Epithelial cell of proximal tubule (primary cell): ENCODE measurements at regions not wholly inside any gene's neighbourhood (a gene's known extent, or its start where the extent isn't known, plus 50 kb on each side); places are given as distances from the start of the nearest gene placed in this dataset.

Experiments used
- DNase-seq: peaks from one replicate; pipeline ENCODE4 v3.0.0-alpha.2; 2011; ENCODE audit warnings: low read depth
- H3K4me3 ChIP-seq: 2 replicates; pipeline ENCODE4 v1.5.1; 2011; ENCODE audit warnings: low read depth, mild to moderate bottlenecking, low read length
- TF ChIP-seq, protein P1 (sequence below): conservative IDR thresholded peaks from 2 replicates; pipeline ENCODE4 v1.5.1; 2012; ENCODE audit warnings: low read depth, mild to moderate bottlenecking, low read length

DNA sequence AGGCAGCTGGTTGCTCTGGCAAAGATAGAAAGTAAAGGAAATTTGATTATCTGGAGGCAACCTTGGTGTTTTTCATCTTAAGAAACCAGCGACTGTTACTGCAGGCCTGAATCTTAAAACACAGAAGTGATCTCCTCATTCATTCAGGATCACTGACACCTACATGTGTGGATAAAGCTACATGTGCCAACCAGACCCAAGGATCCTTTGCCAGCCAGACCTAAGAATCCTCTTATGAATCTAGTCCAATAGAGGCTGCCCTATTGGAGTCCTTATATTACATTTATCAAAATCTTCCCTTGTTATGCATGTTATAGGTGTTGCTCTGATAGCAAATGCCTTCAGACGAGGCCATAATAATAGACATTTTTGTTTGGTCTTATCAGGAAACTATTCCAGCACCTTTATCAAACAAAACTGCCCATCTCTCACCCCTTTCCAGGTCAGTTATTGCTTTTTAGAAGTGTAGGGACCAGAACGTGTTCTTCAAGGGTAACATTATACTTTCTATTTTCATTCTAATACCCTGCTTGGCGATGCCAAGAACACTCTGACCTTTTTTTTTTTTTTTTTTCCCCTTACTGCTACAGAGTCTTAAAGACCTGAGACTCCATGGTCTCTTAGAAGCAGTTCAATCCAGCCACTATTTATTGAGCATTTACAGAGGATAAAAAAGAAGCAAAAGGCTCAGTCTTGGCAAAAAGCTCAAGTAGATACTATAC is 175.5 kb upstream of the PTBP2 start:
- no peak overlapping the region for H3K4me3 ChIP-seq
- TF ChIP-seq, protein P1, sequence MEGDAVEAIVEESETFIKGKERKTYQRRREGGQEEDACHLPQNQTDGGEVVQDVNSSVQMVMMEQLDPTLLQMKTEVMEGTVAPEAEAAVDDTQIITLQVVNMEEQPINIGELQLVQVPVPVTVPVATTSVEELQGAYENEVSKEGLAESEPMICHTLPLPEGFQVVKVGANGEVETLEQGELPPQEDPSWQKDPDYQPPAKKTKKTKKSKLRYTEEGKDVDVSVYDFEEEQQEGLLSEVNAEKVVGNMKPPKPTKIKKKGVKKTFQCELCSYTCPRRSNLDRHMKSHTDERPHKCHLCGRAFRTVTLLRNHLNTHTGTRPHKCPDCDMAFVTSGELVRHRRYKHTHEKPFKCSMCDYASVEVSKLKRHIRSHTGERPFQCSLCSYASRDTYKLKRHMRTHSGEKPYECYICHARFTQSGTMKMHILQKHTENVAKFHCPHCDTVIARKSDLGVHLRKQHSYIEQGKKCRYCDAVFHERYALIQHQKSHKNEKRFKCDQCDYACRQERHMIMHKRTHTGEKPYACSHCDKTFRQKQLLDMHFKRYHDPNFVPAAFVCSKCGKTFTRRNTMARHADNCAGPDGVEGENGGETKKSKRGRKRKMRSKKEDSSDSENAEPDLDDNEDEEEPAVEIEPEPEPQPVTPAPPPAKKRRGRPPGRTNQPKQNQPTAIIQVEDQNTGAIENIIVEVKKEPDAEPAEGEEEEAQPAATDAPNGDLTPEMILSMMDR = no peak
- DNase-seq = no peak

DNA sequence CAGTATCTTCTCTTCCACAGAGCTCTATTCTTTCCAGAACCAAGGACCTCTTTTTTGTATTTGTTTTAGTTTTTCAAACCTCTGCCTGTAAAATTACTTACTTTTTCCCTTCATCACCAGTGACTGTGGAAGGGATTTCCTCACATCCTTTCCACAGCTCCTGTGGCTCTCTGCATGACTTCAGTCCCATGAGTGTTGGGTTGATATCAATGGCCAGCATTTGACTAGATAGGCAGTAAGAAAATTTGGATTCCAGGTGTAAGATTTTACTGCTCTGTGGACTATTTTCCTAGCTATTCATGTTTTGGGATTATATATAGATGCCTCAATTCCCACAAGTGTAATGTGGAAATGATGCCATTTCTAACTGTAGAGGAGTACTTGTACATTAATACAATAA is 171.5 kb upstream of the PTBP2 start:
- TF ChIP-seq, protein P1 = no peak
- H3K4me3 ChIP-seq = no peak overlapping the region
- DNase-seq = no peak

DNA sequence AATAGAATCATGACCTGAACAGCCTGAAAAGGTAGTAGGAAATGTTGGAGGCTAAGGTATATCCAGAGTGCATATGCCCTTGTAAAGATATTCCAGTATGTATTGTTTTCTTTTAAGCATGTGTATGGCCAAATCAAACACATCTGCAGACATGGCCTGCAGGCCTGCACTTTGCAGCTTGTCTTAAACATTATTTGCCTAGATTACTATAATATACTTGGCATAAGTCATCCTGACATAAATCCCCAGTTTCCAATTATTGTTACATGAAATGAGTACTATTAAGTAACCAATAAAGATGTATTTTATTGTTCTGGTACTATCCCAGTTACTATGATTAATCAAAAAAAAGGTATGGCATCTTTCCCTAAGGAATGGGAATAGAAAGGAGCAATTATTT is 169.1 kb upstream of the PTBP2 start:
- no peak overlapping the region for H3K4me3 ChIP-seq
- DNase-seq = no peak
- TF ChIP-seq, protein P1 = no peak

DNA sequence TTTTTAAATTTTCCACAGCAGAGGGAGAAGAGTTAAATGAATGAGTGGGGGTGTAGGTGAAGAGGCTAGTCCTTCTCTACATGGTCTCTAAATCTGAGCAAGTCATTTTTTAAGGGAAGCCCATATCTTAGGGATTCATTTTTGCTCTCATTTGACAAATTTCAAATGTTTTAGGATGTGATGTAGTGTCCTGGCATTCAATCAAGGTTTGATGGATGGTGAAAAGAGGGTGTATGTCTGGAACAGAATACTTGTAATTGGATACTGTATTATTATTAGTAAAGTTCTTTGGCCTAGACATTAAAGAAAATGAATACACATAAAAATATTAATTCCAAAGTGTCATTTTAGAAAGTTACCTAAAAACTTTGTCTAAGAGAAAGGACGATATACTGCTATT is 167.8 kb upstream of the PTBP2 start:
- TF ChIP-seq, protein P1 = no peak
- DNase-seq = no peak
- H3K4me3 ChIP-seq = no peak overlapping the region

DNA sequence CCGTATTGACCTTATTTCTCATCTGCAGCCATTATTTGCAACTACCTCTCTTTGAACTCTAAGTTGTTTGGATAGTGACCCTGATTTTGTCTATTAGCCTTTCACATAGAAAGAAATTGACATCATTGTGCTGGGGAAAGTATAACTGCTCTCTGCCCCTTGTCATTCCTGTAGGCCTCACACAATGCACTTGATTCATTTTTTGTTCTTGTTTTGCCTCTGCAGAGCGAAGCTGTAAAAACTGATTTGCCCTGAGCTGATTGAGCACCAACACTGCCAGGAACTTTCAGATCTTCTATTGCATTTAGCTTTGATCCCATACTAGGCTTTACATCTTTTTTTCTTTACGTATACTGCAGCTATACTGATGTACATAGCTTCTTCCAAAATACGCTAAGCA is 167.2 kb upstream of the PTBP2 start:
- DNase-seq = no peak
- TF ChIP-seq, protein P1 = no peak
- no peak overlapping the region for H3K4me3 ChIP-seq

DNA sequence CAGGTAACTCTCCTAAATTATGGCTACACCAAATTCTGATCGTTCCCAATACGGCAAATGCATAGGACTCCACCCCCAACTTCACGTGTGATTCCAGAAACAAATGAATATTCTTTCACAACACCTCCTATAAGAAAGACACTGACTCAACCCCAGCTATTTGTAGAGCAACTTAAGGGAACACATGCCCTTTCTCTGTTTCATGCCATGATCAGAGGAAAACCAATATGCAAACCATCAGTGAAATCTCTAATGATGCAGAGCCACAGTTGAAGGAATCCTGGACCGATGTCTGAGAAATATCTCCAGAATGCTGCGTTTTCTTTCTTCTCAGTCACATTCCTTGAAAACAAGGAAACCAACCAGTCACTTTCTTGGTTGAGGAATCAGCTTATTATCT is 164.2 kb upstream of the PTBP2 start:
- no peak for DNase-seq
- H3K4me3 ChIP-seq = no peak overlapping the region
- TF ChIP-seq, protein P1 = no peak

DNA sequence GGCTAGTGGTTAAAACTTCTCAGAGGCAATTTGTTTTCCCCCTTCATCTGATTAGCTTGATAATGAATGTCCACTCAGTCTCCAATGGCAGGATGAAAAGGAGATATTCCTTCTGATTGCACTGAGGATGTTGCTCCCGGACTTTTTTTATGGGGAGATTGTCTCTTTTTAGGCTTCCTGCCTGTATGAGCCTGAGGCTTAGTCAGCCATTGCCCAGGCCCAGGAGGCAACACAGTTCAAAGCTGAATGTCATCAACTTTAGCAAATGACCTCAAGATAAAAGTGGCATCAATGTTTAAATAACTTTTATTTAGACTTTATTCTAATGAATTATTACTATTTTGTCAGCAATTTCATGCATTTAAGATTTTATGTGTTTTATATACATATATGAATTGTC is 162.9 kb upstream of the PTBP2 start:
- TF ChIP-seq, protein P1 = no peak
- no peak overlapping the region for H3K4me3 ChIP-seq
- DNase-seq = no peak
